ENCODE measurements at regions not wholly inside any gene's neighbourhood (a gene's known extent, or its start where the extent isn't known, plus 50 kb on each side); places are given as distances from the start of the nearest gene placed in this dataset.
"Not testable (repeated sequence)": the region's sequence is repeated elsewhere in the genome, so short reads cannot be mapped to it uniquely, and the experiment has no call there.

DNA sequence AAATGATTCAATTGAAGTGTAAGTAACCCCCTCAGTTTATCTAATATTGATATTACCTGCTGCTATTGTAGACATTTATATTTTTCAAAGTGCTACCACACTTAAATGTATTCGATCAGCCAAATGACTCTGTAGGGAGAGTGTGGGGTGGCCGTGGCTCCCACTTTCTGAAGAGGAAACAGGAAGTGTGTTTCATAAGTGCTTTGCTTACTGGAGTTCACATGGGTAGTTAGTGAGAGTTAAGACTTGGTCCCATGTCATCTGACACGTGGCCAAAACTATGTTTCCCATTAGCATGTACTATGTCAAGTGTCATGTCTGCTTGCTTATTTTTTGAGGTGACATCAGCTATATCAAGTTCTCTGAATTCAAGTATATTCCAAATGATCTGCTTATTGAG is 308.1 kb upstream of the GATB start:
- no peak for DNase-seq (ENCODE audit: low read depth in 2 of 2)

DNA sequence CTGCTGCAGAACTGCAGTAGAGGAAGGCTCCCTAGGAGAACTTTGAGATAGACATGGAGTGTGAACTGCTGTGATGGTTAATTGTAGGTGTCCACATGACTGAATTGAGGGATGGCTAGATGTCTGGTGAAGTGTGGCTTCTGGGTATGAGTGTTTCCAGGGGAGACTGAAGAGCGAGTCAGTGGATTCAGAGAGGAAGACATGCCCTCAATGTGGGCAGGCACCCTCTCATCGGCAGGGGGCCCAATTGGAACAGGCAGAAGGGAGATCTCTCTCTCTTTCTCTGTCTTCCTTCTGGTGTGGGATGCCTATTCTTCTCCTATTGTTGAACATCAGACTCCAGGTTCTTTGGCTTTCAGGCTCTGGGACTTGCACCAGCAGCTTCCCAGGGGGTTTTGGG is 304.7 kb upstream of the GATB start:
- no peak for DNase-seq (ENCODE audit: low read depth in 2 of 2)

DNA sequence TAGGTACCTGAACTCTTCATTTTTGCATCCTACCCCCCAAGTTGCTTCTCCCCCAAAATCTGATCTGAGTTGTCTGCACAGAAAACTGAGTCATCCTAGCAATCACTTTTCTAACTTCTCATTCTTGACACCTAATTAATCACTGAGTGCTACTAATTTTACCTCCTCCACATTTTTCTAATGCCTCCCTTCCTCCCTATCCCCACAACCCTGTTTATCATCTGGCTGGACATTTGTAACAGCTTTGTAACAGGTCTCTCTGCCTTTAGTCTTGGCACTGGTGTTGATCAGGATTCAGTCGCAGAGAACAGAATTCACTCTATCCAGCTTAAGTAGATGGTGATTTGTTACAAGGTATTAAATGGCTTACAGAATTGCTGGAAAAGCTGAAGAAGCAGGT is 303.9 kb upstream of the GATB start:
- DNase-seq (ENCODE audit: low read depth in 2 of 2) = no peak

DNA sequence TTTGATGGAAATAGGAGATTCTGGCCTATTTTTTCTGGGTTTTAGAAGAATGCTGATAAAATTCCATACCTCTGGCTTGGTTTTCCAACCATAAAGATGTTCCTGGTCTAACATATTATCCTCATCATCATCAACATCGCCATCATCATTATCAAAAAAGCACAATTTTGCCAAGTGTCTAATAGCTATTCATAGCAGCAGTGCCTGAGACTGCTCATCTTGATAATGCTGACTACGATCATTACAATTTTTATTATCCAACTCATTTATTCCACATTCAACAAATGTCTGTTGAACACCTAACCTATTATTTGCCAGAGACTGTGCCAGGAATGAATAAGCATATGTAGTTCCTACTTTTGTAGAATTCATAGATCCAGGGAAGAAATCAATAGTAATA is 303.5 kb upstream of the GATB start:
- no peak for DNase-seq (ENCODE audit: low read depth in 2 of 2)

DNA sequence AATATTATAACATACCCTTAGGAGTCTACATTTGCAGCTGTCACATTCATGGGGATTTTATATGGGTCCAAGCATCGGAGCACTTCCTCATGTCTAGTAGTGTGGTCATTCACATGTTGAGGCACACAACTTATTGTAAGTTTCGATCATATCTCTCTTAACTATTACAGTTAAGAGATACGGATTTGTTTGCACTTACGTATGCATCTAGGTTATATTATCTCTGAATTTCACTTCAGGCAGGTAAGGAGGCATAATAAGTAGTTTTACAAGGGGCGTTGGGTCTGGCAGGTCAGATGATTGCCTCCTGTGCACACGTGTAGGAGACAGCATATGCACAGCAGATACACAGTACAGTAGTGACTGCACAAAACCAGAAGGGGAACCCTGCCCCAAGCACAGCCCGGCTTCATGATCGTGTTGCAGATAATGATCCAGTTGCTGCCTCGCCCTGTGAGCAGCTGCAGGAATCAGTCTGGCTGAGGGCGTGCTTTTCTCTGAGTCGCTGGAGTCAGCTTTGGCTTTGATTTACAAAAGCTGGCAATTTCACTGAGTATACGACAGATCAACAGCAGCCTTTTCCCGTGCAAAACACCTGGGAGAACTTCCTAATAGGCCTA is 302.9 kb upstream of the GATB start:
- DNase-seq (ENCODE audit: low read depth in 2 of 2) = no peak

DNA sequence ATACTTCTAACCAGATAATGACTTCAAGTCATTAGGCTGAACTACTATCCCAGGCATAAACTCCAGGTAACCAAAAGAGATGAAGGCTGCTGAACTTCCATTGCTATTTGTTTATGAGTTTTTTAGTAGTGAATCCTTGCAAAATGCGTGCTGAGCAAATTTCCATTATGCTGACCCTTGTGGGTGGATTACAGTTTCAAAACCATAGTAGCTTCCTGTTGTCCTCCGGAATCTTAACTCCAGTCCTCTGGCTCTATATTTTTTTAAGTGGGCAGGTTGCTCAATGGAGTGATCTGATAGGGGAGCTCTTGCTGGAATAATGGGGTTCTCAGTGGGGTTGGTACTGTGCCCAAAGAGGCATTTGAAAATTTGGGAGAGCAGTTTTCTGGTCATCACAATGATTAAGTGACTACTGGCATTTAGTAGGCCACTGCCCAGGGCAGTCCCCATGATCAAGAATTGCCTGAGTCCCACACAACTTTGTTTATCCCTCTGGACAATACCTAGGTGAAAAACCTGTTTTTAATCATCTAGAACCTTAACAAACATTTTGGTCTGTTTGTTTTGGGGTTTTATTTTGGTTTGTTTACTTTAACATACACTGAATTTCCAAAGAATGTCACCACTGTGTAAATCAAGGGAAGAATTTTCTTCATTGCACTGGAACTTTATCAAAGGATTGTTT is 302.3 kb upstream of the GATB start:
- peak in 1 of 2 donors; percentile 17 for DNase-seq (ENCODE audit: low read depth in 2 of 2)

DNA sequence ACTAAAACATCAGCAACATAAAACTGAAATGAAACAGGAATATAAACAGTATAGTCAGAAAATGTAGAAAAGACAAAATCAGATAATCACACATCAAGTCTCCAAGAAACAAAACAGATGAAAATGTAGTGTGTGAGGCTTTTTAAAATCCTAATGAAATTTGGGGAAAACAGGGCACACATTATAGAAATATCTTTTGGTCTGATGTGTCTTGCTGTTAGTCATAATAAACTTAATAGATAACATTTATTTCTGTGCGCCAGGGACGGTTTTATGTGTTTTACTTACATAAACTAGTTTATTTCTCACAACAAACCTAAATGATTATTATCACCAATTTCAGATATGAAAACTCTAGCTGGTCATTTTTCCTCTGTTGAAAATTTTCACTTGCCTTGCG is 293.9 kb upstream of the GATB start:
- no peak for DNase-seq (ENCODE audit: low read depth in 2 of 2)

DNA sequence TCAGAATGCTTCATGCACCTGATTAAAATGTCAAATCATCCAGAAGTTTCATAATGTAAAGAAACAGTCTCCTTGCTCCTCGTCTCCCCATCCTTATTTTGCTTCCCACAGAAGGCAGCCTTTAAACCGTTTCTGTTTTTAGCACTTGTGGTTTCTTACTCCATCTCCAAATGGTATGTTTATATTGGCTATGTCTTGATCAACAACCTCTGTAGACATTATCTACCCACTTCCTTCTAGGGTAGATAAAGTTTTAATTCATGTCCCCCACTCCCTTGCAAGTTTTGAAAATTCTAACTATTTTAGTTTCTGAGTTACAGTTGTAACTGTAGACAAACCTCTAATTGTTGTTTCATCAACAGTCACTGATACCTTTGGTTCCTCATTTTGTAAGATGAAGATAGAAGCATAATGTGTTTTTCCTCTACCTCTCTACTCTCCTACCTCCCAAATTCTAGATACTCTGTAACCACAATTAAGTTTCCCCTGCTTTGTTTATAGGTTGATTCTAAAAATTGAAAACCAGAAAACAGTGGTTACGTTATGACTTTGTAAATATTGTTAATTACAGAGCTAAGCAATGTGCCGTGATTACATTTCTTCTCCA is 291.7 kb upstream of the GATB start:
- DNase-seq (ENCODE audit: low read depth in 2 of 2) = no peak

DNA sequence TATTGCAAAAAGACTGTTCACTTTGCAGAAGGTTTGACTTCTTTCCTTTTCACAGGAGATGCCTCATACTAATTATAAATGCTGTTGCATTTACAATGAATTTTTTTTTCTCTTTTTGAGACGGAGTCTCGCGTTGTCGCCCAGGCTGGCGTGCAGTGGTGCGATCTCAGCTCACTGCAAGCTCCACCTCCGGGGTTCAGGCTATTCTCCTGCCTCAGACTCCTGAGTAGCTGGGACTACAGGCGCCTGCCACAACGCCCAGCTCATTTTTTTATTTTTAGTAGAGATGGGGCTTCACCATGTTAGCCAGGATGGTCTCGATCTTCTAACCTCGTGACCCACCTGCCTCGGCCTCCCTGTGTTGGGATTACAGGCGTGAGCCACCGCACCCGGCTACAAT is 290.5 kb upstream of the GATB start:
- not testable (repeated sequence) for DNase-seq (ENCODE audit: low read depth in 2 of 2)

DNA sequence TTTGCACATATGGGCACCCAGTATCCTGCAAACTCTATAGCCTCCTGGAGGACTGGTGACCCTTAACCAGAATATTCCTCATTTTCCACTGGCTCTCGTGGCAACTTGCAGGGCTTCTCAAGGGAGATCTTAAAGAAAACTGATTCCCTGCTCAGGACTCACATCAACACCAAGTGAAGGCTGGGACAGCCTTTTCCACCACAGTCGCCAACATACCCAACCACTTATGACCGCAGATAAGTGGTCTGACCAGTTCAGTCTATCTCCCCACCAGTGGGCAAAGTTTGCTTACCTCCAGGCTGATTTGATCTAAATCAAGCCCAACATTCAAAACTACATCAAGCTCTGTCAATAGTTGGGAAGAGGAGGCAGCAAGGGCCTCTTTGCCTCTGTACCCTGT is 289.3 kb upstream of the GATB start:
- no peak for DNase-seq (ENCODE audit: low read depth in 2 of 2)

DNA sequence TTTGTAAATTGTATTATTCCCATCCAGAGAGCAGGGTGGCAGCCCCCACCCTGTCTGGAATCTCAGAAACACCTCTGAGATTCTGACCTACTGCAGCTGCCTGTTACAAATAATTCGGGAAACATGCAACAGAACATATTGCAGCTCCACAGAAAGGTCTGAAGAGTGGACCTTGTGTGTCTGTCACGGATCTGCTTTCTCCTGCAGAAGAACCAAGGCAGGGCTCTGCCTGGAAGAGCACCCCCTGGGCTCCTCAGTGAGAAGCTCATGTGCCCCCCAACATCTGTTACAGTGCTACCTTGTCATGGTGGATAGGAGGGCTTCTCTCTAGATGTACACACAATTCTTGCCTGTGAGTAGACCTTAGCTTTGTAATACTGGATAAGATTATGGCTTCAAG is 286.6 kb upstream of the GATB start:
- DNase-seq (ENCODE audit: low read depth in 2 of 2) = no peak

DNA sequence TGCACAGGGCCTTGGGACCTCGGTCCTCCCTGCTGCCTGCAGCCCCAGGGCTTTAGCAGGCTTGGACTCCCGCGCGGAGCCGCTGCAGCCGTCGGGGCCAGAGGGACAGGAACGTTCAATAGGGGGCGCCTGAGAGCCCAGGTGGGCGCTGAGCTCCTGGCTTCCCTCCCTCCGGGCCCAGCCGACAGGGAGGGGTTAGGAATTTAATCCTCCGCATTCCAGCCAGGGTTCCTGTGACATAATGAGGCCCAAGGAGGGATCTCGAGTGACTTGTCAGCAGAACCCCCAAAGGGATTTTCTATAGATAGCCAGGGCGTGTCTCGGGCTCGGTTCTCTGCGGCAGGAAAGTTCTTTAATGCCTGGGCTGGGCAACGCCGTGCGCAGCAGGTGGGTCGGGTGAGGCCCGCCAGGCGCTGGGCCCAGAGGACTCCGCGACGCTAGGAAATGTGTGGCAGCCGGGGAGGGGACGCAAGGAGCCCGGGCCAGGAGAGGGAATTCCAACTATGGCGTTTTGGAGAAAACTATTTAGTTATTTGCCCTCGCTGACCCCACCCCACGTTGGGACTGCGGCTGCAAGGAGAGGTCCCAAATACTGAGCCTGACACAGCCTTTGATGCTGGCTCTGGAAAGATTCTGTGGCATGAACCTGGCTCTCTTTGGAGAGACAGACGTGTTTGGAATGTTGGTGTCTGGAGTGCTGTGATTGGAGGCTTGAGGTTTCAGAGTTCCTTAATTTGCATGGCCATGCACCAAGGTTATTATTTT is 285.2 kb upstream of the GATB start:
- DNase-seq (ENCODE audit: low read depth in 2 of 2) = peak in 1 of 2 donors; percentile 62

DNA sequence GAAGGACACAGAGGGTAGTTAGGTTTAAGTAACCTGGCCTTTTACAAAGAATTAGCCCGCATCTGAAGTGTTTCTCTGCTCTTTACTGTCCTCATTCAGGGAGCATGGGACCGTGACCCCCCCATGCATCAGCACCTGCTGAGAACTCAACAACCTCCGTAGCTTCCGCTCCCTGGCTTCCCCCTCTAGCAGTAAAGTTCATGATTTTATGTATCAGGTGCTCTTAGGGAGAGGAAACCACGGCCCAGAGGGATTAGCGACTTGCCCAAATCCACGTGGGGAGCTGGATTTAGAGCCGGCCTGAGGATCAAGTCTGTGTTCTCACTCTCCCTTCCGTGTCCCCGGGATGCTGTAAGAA is 284.6 kb upstream of the GATB start:
- no peak for DNase-seq (ENCODE audit: low read depth in 2 of 2)

DNA sequence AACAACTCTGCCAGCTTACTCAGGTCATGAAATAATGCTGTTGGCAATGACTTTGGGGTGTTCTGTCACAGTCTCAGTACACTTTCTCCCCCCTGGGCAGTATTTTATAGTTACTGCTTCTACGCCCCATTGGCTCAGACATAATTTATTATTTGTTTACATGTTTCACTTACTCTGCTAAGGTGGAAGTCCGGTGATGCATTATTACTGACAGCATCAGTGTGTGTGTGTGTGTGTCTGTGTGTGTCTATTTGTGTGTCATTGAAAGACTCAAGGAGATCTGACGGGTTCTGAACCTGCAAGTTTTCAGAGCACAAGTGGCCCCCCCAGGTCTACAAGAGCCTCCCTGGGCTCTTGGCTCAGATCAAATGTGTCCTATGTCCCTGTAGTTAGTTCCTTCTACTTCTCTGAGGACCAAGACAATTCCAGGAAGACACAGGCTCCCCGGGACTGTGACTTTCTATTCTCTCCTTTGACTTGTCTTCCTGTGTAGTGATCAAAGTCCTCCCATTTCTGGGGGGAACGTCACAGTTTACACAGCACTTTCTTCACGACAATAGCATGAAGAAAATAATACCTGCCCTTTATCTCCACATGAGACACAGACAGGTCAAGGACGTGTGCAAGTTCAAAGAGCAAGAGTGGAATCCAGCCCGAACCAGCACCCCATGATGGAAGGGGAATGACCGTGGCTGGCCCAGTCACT is 283.7 kb upstream of the GATB start:
- no peak for DNase-seq (ENCODE audit: low read depth in 2 of 2)

DNA sequence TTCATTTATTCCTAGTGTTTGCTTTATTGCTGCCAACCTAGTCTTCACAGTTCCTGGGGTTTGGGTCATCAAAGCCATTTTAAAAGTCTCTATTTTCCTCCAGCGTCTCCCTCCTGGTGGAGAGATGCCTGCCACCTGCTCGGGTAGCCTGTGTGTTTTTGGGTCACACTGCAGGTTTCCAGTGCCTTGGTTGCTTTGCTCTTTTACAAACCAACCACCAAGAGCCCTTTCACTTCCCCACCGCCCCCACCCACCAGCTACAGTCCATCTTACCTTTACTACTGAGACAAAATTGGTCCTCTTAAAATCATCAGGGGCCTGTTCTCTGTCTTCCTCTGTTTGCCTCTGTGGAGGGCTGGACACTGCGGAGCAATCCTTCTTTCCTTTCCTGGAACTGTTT is 280.5 kb upstream of the GATB start:
- no peak for DNase-seq (ENCODE audit: low read depth in 2 of 2)

DNA sequence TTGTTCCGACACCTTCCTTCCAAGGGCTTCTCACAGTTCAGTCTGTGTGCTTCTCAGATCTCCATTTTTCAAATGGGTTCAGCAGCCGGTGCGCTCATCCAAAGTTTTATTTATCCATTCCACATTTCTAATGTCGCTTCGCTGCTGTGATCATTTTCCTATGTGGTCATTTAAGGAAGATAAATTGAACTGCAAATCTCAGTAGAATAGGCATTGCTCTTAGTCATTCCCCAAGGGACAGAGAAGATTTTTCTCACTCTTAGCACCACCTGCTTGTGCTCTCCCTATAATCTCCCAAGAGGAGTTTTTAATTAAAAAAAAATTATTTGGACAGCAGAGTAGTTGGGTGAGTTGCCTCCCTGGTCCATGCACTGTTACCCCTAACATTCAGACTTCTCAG is 278.9 kb upstream of the GATB start:
- no peak for DNase-seq (ENCODE audit: low read depth in 2 of 2)

DNA sequence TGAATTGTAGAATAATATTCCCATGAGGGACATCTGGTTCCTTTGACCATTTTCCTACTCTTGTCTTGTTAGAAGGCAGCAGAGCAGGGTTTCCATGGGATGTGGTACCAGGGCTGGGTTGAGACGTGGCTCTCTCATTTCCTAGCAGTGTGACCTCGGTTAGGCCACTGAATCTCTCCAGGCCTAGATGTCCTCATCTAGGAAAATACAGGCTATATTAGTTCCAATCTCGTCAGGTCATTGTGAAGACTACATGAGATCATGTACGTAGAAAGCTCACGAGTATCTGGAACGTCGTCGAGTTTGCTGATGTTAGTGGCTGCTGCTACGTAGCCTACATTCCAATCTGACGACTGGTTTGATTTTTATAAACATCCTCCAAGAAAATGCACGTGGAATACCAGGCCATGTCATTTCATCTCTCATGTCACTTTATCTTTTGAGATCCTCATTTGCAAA is 278.2 kb upstream of the GATB start:
- DNase-seq (ENCODE audit: low read depth in 2 of 2) = peak in 1 of 2 donors; percentile 41

DNA sequence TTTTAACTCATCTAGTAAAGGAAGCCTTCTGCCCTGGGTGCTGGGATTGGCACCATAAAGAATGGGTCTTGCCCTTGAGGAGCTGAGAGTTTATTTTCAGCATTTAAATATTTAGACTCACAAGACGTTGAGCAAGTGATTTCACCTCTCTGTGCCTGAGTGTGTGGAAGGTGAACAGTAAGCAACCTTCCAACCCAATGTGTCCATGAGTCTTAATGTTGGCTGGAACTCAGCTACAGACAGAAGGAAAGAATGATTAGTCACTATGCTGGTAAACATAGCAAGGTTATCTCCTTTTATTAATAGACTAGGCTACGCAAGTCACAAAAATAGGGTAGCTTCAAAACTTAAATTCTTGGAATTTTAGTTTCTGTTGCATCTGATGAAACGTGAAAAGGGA is 277.4 kb upstream of the GATB start:
- DNase-seq (ENCODE audit: low read depth in 2 of 2) = no peak

DNA sequence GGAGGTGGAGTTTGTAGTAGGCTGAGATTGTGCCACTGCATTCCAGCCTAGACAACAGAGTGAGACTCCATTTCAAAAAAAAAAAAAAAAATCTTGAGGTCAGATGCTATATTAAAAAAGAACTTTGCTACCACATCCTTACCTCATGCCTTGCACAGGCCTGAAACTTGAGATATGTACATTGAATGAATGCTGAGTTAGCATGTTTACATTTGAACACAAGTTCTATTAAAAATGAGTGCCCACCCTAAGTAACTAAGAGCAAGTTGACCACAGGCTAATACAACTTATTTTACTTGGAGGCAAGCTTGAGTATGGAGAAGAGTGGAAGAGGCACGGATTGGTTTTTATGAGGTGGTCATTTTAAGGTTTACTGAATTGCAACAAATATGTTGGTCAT is 276.6 kb upstream of the GATB start:
- DNase-seq (ENCODE audit: low read depth in 2 of 2) = no peak

DNA sequence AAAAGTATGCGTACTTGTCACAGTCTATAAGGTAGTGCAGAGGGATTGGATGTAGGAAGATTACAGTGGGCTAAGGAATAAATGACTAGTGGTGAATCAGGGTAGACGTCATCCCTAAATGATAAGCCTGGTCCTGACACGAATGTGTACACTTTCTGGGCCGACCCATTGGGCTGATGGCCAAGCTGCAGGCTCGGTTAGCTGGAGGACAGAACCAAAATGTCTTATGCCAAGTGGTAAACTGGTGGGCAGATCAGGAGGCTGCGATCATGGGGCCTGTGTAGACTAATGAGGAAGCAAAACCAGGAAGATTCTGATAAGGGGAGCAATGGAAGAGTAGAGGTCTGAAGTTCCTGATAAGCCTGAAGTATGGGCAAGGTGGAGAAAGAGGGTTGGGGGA is 272.8 kb upstream of the GATB start:
- no peak for DNase-seq (ENCODE audit: low read depth in 2 of 2)

DNA sequence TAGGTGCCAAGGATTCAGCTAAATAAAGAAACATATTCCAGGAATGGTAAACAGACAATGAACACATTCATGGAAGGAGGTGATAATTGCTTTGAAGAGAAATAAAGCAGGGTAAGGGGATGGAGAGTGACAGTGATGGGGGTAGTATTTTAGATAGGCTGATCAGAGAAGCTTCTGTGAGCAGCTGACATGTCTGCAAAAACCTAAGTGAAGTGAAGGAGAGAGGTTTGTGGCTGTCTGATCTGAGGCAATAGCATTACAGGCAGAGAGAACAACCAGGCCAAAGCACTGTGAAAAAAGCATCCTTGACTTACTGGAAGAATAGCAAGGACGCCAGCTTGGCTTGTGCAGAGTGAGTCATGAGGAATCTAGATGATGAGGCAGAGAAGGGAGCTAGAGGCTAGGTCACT is 271.9 kb upstream of the GATB start:
- no peak for DNase-seq (ENCODE audit: low read depth in 2 of 2)

DNA sequence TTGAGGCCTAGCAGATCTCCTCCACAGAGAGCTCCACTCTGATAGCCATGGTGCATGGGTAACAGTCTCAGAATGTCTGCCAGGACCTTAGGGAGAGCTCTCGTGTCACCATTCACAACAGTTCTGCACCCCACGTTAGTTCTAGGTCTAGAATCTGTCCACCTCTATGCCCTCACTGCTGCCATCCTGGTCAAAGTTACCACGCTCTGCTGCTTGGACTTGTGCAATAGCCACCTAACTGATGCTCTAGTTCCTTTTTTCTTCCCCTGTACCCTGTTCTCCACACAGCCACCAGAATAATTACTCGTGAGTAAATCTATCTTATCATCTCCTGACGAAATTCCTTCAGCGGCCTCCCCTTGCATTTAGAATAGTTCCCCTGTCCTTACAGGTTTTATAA is 268.8 kb upstream of the GATB start:
- DNase-seq (ENCODE audit: low read depth in 2 of 2) = no peak
